HG03520 (cell line): ENCODE measurements at regions not wholly inside any gene's neighbourhood (a gene's known extent, or its start where the extent isn't known, plus 50 kb on each side); places are given as distances from the start of the nearest gene placed in this dataset.

Experiments
- ATAC-seq: cut with Tn5 transposase; IDR thresholded peaks from one replicate; pipeline ENCODE4 v1.9.1; 2021; ENCODE audit warnings: mild to moderate bottlenecking, moderate library complexity; ENCODE audit not compliant: unreplicated experiment

DNA sequence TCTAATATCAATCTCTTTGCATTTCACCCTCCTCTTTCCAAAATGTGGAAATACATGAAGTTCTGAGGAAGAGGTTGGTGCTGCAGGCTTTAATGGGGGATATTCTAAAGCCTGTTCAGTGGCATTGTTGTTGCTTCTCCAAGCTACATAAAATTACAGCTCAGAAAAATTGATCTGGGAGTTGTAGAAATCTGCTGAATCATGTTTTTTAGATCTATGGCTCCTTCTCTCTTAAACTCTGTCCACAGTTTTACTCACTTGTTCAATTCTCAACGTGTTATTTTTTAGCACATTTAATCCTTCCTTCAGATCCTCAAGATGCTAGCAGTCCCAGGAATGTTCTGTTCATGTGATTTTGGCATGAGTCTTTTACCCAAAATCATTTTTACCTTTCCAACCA lies 949.5 kb upstream of the ADGRL3 start:
- ATAC-seq = no peak

DNA sequence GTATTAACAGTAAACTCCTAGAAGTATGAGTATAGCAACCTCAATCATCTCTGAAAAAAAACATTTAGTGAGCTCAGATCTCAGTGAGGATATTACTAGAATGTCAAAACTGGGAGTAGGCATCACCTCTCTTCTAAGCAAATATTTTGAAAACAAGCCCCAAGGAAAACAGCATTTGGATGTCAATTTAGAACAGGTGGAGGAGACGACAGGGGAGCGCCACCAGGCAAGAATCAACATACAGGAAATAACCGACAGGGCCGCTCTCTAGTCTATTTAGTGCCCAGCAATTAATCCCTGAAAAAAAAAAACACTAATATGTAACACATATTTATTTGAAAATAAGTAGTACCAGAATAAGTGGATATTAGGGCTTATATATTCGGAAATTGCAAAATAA lies 940.3 kb upstream of the ADGRL3 start:
- no peak for ATAC-seq

GRCh38 chr4:60266505-60266904 lies 933.6 kb upstream of the ADGRL3 start:
- ATAC-seq = no peak

DNA sequence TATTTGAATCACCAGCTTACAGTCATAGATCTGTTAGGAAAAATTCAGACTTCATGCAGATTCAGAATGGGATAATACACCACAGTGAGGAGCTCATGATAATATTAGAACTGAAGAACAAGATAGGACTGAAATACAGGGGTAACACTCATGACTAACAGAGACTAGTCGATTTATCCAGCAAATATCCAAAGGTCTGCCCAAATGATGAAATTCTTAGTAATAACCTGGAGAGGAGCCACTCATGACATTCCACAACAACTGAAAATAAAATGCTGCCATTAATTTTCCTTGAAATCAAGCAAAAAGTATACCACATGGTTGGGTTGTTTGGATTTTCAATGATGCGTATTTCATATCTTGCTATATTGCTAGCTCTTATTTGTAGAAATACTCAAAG lies 903.7 kb upstream of the ADGRL3 start:
- no peak for ATAC-seq

DNA sequence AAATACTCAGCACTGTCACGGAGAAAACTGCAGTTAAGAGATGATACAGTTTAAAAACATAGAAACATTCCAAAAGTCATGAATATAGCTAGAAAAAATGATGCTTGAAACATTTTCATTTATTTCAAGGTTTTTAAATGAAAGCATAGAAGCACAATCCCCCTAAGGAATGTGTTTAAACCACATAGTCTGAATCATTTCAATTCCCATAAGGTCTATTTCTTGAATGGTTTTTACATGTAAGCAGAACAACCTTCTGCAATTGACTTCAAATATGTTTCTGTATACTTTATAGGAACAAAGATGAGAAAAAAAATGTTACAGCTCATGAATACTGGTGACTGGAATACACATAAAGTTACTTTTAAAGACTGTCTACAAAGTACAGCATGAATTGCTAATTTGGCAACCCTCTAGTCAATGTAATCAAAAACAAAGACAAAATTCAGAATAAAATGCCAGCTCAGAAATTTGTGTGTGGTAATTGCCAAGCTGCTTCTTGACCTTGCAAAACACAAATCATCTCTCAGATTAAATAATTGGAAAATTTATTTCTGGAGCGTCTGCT lies 886.4 kb upstream of the ADGRL3 start:
- ATAC-seq = no peak

GRCh38 chr4:60314416-60314815 lies 885.7 kb upstream of the ADGRL3 start:
- ATAC-seq = no peak

GRCh38 chr4:60315586-60315985 lies 884.5 kb upstream of the ADGRL3 start:
- no peak for ATAC-seq

DNA sequence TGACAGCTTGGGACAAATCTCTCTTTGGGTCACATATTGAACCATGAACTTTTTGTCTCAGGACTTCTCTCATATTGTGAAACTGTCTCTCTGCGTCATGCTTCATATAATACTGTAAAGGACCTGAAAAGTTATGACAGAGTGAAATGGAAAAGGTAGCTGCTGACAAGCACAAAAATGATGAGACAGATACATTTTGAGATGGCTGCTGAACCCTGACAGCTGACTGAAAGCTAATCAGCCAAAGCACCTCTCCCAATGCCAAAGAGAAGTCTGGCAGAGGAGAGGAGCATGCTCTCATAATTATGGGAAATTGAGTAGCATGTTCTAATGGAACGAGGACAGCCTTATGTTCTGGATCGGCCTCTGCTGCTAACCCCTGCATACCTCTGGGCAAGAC lies 873.4 kb upstream of the ADGRL3 start:
- ATAC-seq = no peak

- no peak for ATAC-seq
These were observed 872.5 kb upstream of the ADGRL3 start for GRCh38 chr4:60327651-60328050.

GRCh38 chr4:60344908-60345307 lies 855.2 kb upstream of the ADGRL3 start:
- ATAC-seq = no peak

DNA sequence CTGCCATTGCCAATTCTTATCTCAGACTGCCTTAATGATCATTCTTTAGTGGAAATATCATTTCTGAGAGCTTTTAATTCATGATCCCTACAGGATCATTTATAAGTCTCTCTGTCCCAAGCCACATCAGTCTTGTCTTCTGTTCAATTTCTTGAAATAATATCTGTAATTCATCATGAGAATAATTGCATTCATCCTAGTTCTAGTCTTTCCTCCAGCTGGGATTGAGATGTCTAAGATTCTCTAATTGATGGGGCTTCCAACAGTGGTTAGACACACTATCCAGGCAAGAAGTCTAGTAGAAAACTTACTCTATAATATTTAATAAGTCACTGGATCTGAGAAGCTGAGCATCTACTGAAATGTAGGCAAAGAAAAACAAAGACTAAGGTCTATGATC lies 854.7 kb upstream of the ADGRL3 start:
- no peak for ATAC-seq

DNA sequence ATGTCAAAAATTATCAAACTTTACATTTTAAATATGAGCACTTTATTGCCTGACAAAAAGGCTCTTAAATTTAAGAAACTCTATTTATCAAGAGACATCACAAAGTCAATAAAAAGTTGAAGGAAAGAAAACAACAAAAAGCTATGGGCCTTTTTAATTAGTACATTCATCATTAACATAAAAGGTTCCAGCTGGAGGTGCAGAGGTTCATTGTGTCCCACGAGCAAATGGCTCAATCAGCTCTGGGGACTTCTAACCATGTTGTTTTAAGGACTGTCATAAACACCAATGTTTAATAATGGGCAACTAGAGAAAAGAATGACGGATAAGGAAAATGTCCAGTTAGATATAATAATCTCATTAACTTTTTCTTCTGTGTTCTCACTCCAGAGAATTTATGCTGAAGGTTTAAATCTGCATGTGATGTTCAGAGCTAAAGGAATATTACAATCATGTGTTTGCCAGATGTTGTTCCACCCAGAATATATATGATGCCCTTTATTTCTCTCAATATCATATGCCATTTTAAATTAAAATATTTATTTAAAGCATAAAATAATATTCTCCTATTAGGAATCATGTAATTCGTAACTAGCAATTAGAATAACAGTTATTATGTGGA lies 840.3 kb upstream of the ADGRL3 start:
- ATAC-seq = no peak

GRCh38 chr4:60365176-60365575 lies 835.0 kb upstream of the ADGRL3 start:
- no peak for ATAC-seq

GRCh38 chr4:60366661-60367060 lies 833.5 kb upstream of the ADGRL3 start:
- no peak for ATAC-seq

DNA sequence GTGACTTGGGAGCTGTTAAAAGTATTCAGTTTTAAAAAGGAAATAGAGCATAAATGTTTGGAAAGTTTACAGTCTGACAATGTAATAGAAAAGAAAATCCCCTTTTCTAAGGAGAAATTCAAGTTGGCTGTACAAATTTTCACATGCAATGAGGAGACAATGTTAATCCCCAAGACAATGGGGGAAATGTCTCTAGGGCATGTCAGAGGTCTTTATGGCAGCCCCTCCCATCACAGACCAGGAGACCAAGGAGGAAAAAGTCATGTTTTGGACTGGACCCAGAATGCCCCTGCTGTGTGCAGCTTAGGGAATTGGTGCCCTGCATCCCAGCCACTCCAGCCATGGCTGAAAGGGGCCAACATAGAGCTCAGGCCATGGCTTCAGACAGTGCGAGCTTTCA lies 831.1 kb upstream of the ADGRL3 start:
- no peak for ATAC-seq

DNA sequence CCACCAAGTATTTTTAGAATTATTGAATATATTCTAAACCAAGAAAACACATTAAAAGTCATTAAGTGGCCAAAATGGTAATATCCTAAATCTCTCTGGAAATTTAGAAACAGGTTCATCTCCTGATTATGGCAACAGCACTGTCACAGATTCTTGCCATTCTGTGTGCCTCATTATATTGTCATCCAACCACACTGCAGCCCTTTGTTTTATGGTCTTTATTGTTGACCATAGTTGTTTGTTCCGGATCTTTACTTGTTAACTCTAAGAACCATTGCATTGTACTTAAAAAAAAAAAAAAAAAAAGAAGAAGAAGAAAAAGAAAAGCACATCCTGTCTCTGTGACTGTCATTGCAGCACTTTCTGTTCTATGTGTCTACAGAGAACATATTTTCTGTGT lies 822.1 kb upstream of the ADGRL3 start:
- ATAC-seq = no peak

DNA sequence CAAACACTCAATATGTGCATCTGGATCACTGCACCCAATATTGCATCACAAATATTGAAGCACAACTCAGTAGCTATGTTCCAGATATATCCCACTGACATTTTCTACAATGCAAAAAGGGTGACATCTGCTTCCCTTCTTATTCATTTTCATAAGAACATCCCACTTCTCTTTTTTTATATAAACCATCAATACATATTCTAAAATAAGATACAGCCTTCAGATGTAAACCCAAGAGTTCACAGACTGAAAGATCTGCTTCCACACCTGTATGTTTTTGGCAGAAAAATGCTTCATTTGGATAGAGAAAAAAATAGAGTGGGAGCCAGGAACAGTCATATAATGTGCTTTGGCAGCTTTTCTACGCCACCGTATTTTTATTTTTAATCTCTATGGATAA lies 815.6 kb upstream of the ADGRL3 start:
- no peak for ATAC-seq

- no peak for ATAC-seq
These were observed 810.5 kb upstream of the ADGRL3 start for GRCh38 chr4:60389633-60390032.

GRCh38 chr4:60396341-60397049 lies 803.6 kb upstream of the ADGRL3 start:
- no peak for ATAC-seq

GRCh38 chr4:60400593-60400992 lies 799.5 kb upstream of the ADGRL3 start:
- ATAC-seq = no peak

DNA sequence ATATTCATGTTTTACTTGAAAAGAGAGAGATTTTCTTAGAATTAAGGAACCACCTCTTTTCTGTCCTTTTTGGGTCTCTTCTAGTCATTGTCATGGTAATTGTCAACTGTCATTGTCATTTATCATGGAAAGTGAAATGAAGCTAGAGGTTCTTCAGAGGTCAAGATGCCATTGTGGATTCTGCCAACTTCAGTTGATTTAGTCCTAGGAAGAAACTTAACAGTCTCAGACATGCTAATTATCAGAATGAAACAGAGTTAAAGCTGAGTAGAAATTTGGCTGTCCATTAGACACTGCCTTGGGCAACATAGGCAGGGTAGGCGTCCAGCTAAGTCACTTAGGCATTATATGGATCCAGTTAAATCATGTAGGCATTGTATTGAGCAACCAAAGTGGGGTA lies 796.1 kb upstream of the ADGRL3 start:
- ATAC-seq = no peak

DNA sequence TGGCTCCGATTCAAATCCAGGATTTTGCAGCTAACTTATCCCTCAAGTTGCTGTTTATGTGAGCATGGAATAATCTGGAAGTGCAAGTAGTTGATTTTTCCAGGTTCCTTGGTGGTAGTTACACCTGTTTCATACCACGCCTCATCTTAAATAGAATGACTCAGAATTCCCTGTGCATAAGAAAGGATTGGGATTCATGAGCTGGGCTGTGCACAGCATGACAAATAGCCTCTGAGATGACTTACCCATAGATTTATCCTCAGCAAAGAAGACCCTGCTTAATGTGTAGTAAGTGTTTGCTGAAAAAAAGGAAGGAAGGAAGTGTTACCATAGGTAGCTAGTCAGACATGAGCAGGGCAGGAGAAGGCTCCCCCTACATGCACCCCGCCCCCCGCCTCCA lies 777.7 kb upstream of the ADGRL3 start:
- ATAC-seq = no peak
